ENCODE measurements at regions not wholly inside any gene's neighbourhood (a gene's known extent, or its start where the extent isn't known, plus 50 kb on each side); places are given as distances from the start of the nearest gene placed in this dataset.

- H3K4me1 Mint-ChIP-seq: no peaks in the 10 kb centered on the region
- ATAC-seq (no peak), DNase-seq (ENCODE audit: low spot score in 2 of 2) (no peak)
- no peaks in the 10 kb centered on the region for H3K36me3 Mint-ChIP-seq
- H3K9me3 Mint-ChIP-seq: no peaks in the 10 kb centered on the region
- no peak overlapping the region for H3K4me3 Mint-ChIP-seq
- no peak overlapping the region for H3K27ac Mint-ChIP-seq
Measured at GRCh38 chr3:150059241-150059640, 88.5 kb upstream of the PFN2 start.

- Mint-ChIP-seq H3K4me1 (no peaks in the 10 kb centered on the region), H3K36me3 (no peaks in the 10 kb centered on the region), H3K9me3 (no peaks in the 10 kb centered on the region), H3K4me3 (no peak overlapping the region), H3K27ac (no peak overlapping the region)
- ATAC-seq (no peak), DNase-seq (ENCODE audit: low spot score in 2 of 2) (no peak)
Measured at GRCh38 chr3:150057227-150057626, 86.5 kb upstream of the PFN2 start.

- Mint-ChIP-seq H3K36me3 (no peaks in the 10 kb centered on the region), H3K4me1 (no peaks in the 10 kb centered on the region), H3K27ac (no peak overlapping the region), H3K4me3 (no peak overlapping the region), H3K9me3 (no peaks in the 10 kb centered on the region)
- ATAC-seq: no peak
- DNase-seq (ENCODE audit: low spot score in 2 of 2): no peak
Measured at GRCh38 chr3:150055332-150055731, 84.6 kb upstream of the PFN2 start.

- Mint-ChIP-seq H3K4me1 (no peaks in the 10 kb centered on the region), H3K27ac (no peak overlapping the region), H3K36me3 (no peaks in the 10 kb centered on the region), H3K4me3 (no peak overlapping the region), H3K9me3 (no peaks in the 10 kb centered on the region)
- ATAC-seq (no peak), DNase-seq (ENCODE audit: low spot score in 2 of 2) (no peak)
Measured at GRCh38 chr3:150054635-150055034, 83.9 kb upstream of the PFN2 start.

GRCh38 chr3:150050510-150050909 is 79.8 kb upstream of the PFN2 start:
- no peaks in the 10 kb centered on the region for H3K4me1 Mint-ChIP-seq
- no peak overlapping the region for H3K27ac Mint-ChIP-seq
- no peak overlapping the region for H3K4me3 Mint-ChIP-seq
- no peaks in the 10 kb centered on the region for H3K36me3 Mint-ChIP-seq
- no peaks in the 10 kb centered on the region for H3K9me3 Mint-ChIP-seq
- ATAC-seq (no peak), DNase-seq (ENCODE audit: low spot score in 2 of 2) (no peak)

- H3K27ac Mint-ChIP-seq: no peak overlapping the region
- no peaks in the 10 kb centered on the region for H3K9me3 Mint-ChIP-seq
Measured at GRCh38 chr3:150049317-150049716, 78.6 kb upstream of the PFN2 start.

GRCh38 chr3:150041877-150042276 is 71.2 kb upstream of the PFN2 start:
- H3K4me3 Mint-ChIP-seq: no peak overlapping the region
- H3K4me1 Mint-ChIP-seq: no peaks in the 10 kb centered on the region
- no peaks in the 10 kb centered on the region for H3K36me3 Mint-ChIP-seq
- H3K27ac Mint-ChIP-seq: no peak overlapping the region
- H3K9me3 Mint-ChIP-seq: peaks cover 6% of the 10 kb centered on the region
- DNase-seq (ENCODE audit: low spot score in 2 of 2): no peak
- ATAC-seq: no peak

More at GRCh38 chr3:150049317-150049716, 78.6 kb upstream of the PFN2 start:
- H3K4me1 Mint-ChIP-seq: no peaks in the 10 kb centered on the region
- H3K4me3 Mint-ChIP-seq: no peak overlapping the region
- ATAC-seq (no peak), DNase-seq (ENCODE audit: low spot score in 2 of 2) (no peak)
- H3K36me3 Mint-ChIP-seq: no peaks in the 10 kb centered on the region

GRCh38 chr3:150040097-150040496 is 69.4 kb upstream of the PFN2 start:
- Mint-ChIP-seq H3K9me3 (peaks cover 6% of the 10 kb centered on the region), H3K4me1 (no peaks in the 10 kb centered on the region), H3K4me3 (no peak overlapping the region), H3K36me3 (no peaks in the 10 kb centered on the region), H3K27ac (no peak overlapping the region)
- no peak for DNase-seq (ENCODE audit: low spot score in 2 of 2)
- no peak for ATAC-seq

GRCh38 chr3:150038830-150039229 is 68.1 kb upstream of the PFN2 start:
- Mint-ChIP-seq H3K4me1 (no peaks in the 10 kb centered on the region), H3K36me3 (no peaks in the 10 kb centered on the region), H3K9me3 (peaks cover 6% of the 10 kb centered on the region), H3K4me3 (no peak overlapping the region), H3K27ac (no peak overlapping the region)
- ATAC-seq (no peak), DNase-seq (ENCODE audit: low spot score in 2 of 2) (no peak)

GRCh38 chr3:150036780-150037179 is 66.1 kb upstream of the PFN2 start:
- no peak overlapping the region for H3K27ac Mint-ChIP-seq
- ATAC-seq (no peak), DNase-seq (ENCODE audit: low spot score in 2 of 2) (no peak)
- H3K36me3 Mint-ChIP-seq: no peaks in the 10 kb centered on the region
- peaks cover 6% of the 10 kb centered on the region for H3K9me3 Mint-ChIP-seq
- H3K4me1 Mint-ChIP-seq: no peaks in the 10 kb centered on the region
- no peak overlapping the region for H3K4me3 Mint-ChIP-seq

- Mint-ChIP-seq H3K9me3 (peaks cover 2% of the 10 kb centered on the region), H3K4me3 (no peak overlapping the region), H3K27ac (no peak overlapping the region), H3K36me3 (no peaks in the 10 kb centered on the region), H3K4me1 (no peaks in the 10 kb centered on the region)
- DNase-seq (ENCODE audit: low spot score in 2 of 2) (no peak), ATAC-seq (no peak)
Measured at GRCh38 chr3:150035910-150036612, 65.4 kb upstream of the PFN2 start.

- no peak overlapping the region for H3K27ac Mint-ChIP-seq
- H3K4me3 Mint-ChIP-seq: no peak overlapping the region
- ATAC-seq (no peak), DNase-seq (ENCODE audit: low spot score in 2 of 2) (no peak)
- peaks cover 2% of the 10 kb centered on the region for H3K9me3 Mint-ChIP-seq
- H3K4me1 Mint-ChIP-seq: no peaks in the 10 kb centered on the region
- H3K36me3 Mint-ChIP-seq: no peaks in the 10 kb centered on the region
Measured at GRCh38 chr3:150035301-150035779, 64.6 kb upstream of the PFN2 start.

GRCh38 chr3:150033721-150034120 is 63.0 kb upstream of the PFN2 start:
- Mint-ChIP-seq H3K9me3 (peaks cover 2% of the 10 kb centered on the region), H3K4me3 (no peak overlapping the region), H3K27ac (no peak overlapping the region), H3K36me3 (no peaks in the 10 kb centered on the region), H3K4me1 (no peaks in the 10 kb centered on the region)
- DNase-seq (ENCODE audit: low spot score in 2 of 2): no peak
- no peak for ATAC-seq

- Mint-ChIP-seq H3K9me3 (no peaks in the 10 kb centered on the region), H3K36me3 (no peaks in the 10 kb centered on the region), H3K4me1 (no peaks in the 10 kb centered on the region), H3K4me3 (no peak overlapping the region), H3K27ac (no peak overlapping the region)
- ATAC-seq (no peak), DNase-seq (ENCODE audit: low spot score in 2 of 2) (no peak)
Measured at GRCh38 chr3:150030841-150031240, 60.1 kb upstream of the PFN2 start.

- H3K36me3 Mint-ChIP-seq: no peaks in the 10 kb centered on the region
- no peak overlapping the region for H3K27ac Mint-ChIP-seq
- no peak for DNase-seq (ENCODE audit: low spot score in 2 of 2)
- H3K4me1 Mint-ChIP-seq: no peaks in the 10 kb centered on the region
- H3K9me3 Mint-ChIP-seq: no peaks in the 10 kb centered on the region
- no peak for ATAC-seq
- no peak overlapping the region for H3K4me3 Mint-ChIP-seq
Measured at GRCh38 chr3:150023239-150023636, 52.5 kb upstream of the PFN2 start.

- no peak overlapping the region for H3K27ac Mint-ChIP-seq
- no peaks in the 10 kb centered on the region for H3K4me1 Mint-ChIP-seq
- H3K9me3 Mint-ChIP-seq: no peaks in the 10 kb centered on the region
- ATAC-seq: no peak
- no peak for DNase-seq (ENCODE audit: low spot score in 2 of 2)
- H3K36me3 Mint-ChIP-seq: no peaks in the 10 kb centered on the region
- no peak overlapping the region for H3K4me3 Mint-ChIP-seq
Measured at GRCh38 chr3:150022381-150023238, 51.9 kb upstream of the PFN2 start.

Measured in stimulated activated effector memory CD8-positive, alpha-beta T cell treated with anti-CD3 and anti-CD28 coated beads, Interleukin-12 subunit alpha, Interleukin-12 subunit beta, amount 100 ng/mL, for 72 hours (primary cell).